ENCODE measurements at regions not wholly inside any gene's neighbourhood (a gene's known extent, or its start where the extent isn't known, plus 50 kb on each side); places are given as distances from the start of the nearest gene placed in this dataset.

GRCh38 chr12:124371366-124371765 is 76.5 kb downstream of the RFLNA start:
- TF ChIP-seq CREB1 (CRISPR knock-in tag; IDR thresholded peaks at IDR 0.05) (no peak), ZNF232 (CRISPR knock-in tag; IDR thresholded peaks at IDR 0.05) (no peak), TEAD4 (CRISPR knock-in tag; IDR thresholded peaks at IDR 0.05) (no peak), NR2C2 (CRISPR knock-in tag; IDR thresholded peaks at IDR 0.05) (no peak), ETV6 (CRISPR knock-in tag; IDR thresholded peaks at IDR 0.05) (no peak), ZNF263 (CRISPR knock-in tag; IDR thresholded peaks at IDR 0.05; ENCODE audit: low read depth) (no peak)
- TF ChIP-seq, protein P1, sequence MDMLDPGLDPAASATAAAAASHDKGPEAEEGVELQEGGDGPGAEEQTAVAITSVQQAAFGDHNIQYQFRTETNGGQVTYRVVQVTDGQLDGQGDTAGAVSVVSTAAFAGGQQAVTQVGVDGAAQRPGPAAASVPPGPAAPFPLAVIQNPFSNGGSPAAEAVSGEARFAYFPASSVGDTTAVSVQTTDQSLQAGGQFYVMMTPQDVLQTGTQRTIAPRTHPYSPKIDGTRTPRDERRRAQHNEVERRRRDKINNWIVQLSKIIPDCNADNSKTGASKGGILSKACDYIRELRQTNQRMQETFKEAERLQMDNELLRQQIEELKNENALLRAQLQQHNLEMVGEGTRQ (CRISPR knock-in tag; IDR thresholded peaks at IDR 0.05): no peak
- TF ChIP-seq, protein P2, sequence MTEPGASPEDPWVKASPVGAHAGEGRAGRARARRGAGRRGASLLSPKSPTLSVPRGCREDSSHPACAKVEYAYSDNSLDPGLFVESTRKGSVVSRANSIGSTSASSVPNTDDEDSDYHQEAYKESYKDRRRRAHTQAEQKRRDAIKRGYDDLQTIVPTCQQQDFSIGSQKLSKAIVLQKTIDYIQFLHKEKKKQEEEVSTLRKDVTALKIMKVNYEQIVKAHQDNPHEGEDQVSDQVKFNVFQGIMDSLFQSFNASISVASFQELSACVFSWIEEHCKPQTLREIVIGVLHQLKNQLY (CRISPR knock-in tag; IDR thresholded peaks at IDR 0.05): no peak
- TF ChIP-seq, protein P3, sequence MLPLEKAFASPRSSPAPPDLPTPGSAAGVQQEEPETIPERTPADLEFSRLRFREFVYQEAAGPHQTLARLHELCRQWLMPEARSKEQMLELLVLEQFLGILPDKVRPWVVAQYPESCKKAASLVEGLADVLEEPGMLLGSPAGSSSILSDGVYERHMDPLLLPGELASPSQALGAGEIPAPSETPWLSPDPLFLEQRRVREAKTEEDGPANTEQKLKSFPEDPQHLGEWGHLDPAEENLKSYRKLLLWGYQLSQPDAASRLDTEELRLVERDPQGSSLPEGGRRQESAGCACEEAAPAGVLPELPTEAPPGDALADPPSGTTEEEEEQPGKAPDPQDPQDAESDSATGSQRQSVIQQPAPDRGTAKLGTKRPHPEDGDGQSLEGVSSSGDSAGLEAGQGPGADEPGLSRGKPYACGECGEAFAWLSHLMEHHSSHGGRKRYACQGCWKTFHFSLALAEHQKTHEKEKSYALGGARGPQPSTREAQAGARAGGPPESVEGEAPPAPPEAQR (CRISPR knock-in tag; IDR thresholded peaks at IDR 0.05): no peak
- TF ChIP-seq, protein P4, sequence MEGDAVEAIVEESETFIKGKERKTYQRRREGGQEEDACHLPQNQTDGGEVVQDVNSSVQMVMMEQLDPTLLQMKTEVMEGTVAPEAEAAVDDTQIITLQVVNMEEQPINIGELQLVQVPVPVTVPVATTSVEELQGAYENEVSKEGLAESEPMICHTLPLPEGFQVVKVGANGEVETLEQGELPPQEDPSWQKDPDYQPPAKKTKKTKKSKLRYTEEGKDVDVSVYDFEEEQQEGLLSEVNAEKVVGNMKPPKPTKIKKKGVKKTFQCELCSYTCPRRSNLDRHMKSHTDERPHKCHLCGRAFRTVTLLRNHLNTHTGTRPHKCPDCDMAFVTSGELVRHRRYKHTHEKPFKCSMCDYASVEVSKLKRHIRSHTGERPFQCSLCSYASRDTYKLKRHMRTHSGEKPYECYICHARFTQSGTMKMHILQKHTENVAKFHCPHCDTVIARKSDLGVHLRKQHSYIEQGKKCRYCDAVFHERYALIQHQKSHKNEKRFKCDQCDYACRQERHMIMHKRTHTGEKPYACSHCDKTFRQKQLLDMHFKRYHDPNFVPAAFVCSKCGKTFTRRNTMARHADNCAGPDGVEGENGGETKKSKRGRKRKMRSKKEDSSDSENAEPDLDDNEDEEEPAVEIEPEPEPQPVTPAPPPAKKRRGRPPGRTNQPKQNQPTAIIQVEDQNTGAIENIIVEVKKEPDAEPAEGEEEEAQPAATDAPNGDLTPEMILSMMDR (IDR thresholded peaks at IDR 0.05): no peak
- TF ChIP-seq, protein P5, sequence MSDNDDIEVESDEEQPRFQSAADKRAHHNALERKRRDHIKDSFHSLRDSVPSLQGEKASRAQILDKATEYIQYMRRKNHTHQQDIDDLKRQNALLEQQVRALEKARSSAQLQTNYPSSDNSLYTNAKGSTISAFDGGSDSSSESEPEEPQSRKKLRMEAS (CRISPR knock-in tag; IDR thresholded peaks at IDR 0.05): no peak
- TF ChIP-seq, protein P6, sequence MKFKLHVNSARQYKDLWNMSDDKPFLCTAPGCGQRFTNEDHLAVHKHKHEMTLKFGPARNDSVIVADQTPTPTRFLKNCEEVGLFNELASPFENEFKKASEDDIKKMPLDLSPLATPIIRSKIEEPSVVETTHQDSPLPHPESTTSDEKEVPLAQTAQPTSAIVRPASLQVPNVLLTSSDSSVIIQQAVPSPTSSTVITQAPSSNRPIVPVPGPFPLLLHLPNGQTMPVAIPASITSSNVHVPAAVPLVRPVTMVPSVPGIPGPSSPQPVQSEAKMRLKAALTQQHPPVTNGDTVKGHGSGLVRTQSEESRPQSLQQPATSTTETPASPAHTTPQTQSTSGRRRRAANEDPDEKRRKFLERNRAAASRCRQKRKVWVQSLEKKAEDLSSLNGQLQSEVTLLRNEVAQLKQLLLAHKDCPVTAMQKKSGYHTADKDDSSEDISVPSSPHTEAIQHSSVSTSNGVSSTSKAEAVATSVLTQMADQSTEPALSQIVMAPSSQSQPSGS (CRISPR knock-in tag; IDR thresholded peaks at IDR 0.05; ENCODE audit: borderline replicate concordance, low read depth): no peak
- TF ChIP-seq, protein P7, sequence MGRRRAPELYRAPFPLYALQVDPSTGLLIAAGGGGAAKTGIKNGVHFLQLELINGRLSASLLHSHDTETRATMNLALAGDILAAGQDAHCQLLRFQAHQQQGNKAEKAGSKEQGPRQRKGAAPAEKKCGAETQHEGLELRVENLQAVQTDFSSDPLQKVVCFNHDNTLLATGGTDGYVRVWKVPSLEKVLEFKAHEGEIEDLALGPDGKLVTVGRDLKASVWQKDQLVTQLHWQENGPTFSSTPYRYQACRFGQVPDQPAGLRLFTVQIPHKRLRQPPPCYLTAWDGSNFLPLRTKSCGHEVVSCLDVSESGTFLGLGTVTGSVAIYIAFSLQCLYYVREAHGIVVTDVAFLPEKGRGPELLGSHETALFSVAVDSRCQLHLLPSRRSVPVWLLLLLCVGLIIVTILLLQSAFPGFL (CRISPR knock-in tag; IDR thresholded peaks at IDR 0.05; ENCODE audit: borderline replicate concordance): no peak
- TF ChIP-seq, protein P8, sequence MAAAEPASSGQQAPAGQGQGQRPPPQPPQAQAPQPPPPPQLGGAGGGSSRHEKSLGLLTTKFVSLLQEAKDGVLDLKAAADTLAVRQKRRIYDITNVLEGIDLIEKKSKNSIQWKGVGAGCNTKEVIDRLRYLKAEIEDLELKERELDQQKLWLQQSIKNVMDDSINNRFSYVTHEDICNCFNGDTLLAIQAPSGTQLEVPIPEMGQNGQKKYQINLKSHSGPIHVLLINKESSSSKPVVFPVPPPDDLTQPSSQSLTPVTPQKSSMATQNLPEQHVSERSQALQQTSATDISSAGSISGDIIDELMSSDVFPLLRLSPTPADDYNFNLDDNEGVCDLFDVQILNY (CRISPR knock-in tag; IDR thresholded peaks at IDR 0.05): no peak

Measured in WTC11 (cell line).